CD4-positive, alpha-beta T cell (primary cell): ENCODE measurements at regions not wholly inside any gene's neighbourhood (a gene's known extent, or its start where the extent isn't known, plus 50 kb on each side); places are given as distances from the start of the nearest gene placed in this dataset.

Source experiments
- ATAC-seq: fragments of 200-7000 bp; cut with Tn5 transposase; one replicate; pipeline ENCODE4 v1.10.0; 2022; ENCODE audit warnings: mild to moderate bottlenecking; ENCODE audit not compliant: poor library complexity
- CTCF ChIA-PET: fragments of 350-600 bp; sonication (Branson Sonifier 250); formaldehyde crosslinking; loops from one replicate; lab custom pipeline; 2021; ENCODE audit warnings: antibody characterized with exemption, inconsistent platforms; lab: Charles Lee
- POLR2A ChIA-PET: fragments of 350-600 bp; sonication (Branson Sonifier 250); formaldehyde crosslinking; loops from one replicate; lab custom pipeline; 2021; ENCODE audit warnings: antibody characterized with exemption, inconsistent platforms; lab: Charles Lee
- DNase-seq, 14 experiments: peaks; one replicate each; pipeline ENCODE4 v3.0.0-alpha.2; 2013 to 2020; ENCODE audit warnings: mixed read lengths in 2 of 14
- H3K27ac ChIP-seq, 2 donors: one replicate each; pipeline versions ENCODE4 v1.5.1 to v1.7.0; 2013; ENCODE audit warnings: low read length in 2 of 2, low read depth in 1 of 2, mild to moderate bottlenecking in 1 of 2
- H3K27me3 ChIP-seq, 2 experiments: 1 replicate in 1 of 2; 2 replicates in 1 of 2; pipeline versions ENCODE4 v1.6.1 to v1.7.0; 2013; ENCODE audit warnings: low read length in 2 of 2, control low read depth in 1 of 2, mild to moderate bottlenecking in 1 of 2, moderate library complexity in 1 of 2; ENCODE audit not compliant: insufficient read depth in 2 of 2, control insufficient read depth in 1 of 2
- H3K36me3 ChIP-seq: one replicate; pipeline ENCODE4 v1.6.1; 2013; ENCODE audit warnings: low read length, control low read depth; ENCODE audit not compliant: insufficient read depth
- H3K4me1 ChIP-seq: one replicate; pipeline ENCODE4 v1.6.1; 2013; ENCODE audit warnings: low read length, control low read depth; ENCODE audit not compliant: insufficient read depth
- H3K4me3 ChIP-seq: one replicate; pipeline ENCODE4 v1.5.1; 2013; ENCODE audit warnings: mild to moderate bottlenecking, low read length, moderate library complexity
- H3K9me3 ChIP-seq, 2 experiments: 1 replicate in 1 of 2; 2 replicates in 1 of 2; pipeline versions ENCODE4 v1.6.1 to v1.7.0; 2013; ENCODE audit warnings: low read length in 2 of 2, mild to moderate bottlenecking in 2 of 2, control low read depth in 1 of 2, moderate library complexity in 1 of 2; ENCODE audit not compliant: control insufficient read depth in 1 of 2, insufficient read depth in 1 of 2
- H3K27ac Mint-ChIP-seq: one replicate; pipeline ENCODE4 v1.8.0; 2020; ENCODE audit warnings: mixed read lengths
- H3K27me3 Mint-ChIP-seq: one replicate; pipeline ENCODE4 v1.8.0; 2021; ENCODE audit warnings: mixed read lengths
- H3K36me3 Mint-ChIP-seq: one replicate; pipeline ENCODE4 v1.8.0; 2021; ENCODE audit warnings: low read depth, mixed read lengths
- H3K4me1 Mint-ChIP-seq: one replicate; pipeline ENCODE4 v1.8.0; 2021; ENCODE audit warnings: low read depth, mixed read lengths
- H3K4me3 Mint-ChIP-seq: one replicate; pipeline ENCODE4 v1.8.0; 2020; ENCODE audit warnings: mild to moderate bottlenecking, mixed read lengths
- H3K9me3 Mint-ChIP-seq: one replicate; pipeline ENCODE4 v1.8.0; 2020; ENCODE audit warnings: mixed read lengths
- intact Hi-C, 2 experiments: fragments of 100-400 bp; cut with DNase I in 1 of 2; cut with micrococcal nuclease in 1 of 2; formaldehyde crosslinking; loops; one replicate each; pipeline versions ENCODE4 v1.15.1 to v1.9.0; 2023 to 2025; cut with DNase I, micrococcal nuclease
- TF ChIP-seq, protein P1 (sequence below): fragments of 200-600 bp; IDR thresholded peaks from one replicate; pipeline ENCODE4 v1.8.0; 2022; ENCODE audit warnings: antibody characterized with exemption, mild to moderate bottlenecking

DNA sequence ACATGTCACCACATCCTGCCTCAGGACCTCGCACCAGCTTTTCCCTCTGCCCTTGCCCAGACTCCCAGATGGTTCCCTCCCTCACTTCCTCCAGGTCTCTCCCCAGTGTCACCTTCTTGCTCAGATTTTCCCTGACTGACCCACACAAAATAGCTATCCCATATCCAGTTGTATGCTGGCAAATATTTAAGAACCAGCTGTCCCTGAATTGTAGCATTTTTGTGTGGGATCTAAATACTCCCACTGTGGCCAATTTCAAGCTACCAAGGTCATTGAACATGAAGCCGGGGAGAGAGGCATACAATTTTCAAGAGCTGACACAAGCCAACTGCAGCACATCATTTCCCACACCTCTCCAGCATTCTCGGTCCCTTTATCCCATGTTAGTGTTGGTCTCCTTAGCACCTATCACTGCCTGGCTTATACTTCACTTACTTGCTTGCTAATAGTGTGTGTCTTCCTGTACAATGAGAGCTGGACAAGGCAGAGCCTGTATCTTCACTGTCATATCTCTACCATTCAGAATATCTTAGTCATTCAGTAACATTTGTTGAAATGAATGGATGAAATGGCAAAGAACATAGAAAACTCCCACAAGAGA is 101.3 kb upstream of the CTNNB1 start:
- no peak overlapping the region for H3K4me3 Mint-ChIP-seq
- H3K36me3 Mint-ChIP-seq = no peaks in the 10 kb centered on the region
- ChIA-PET CTCF (no interaction called here), POLR2A (no interaction called here)
- TF ChIP-seq, protein P1, sequence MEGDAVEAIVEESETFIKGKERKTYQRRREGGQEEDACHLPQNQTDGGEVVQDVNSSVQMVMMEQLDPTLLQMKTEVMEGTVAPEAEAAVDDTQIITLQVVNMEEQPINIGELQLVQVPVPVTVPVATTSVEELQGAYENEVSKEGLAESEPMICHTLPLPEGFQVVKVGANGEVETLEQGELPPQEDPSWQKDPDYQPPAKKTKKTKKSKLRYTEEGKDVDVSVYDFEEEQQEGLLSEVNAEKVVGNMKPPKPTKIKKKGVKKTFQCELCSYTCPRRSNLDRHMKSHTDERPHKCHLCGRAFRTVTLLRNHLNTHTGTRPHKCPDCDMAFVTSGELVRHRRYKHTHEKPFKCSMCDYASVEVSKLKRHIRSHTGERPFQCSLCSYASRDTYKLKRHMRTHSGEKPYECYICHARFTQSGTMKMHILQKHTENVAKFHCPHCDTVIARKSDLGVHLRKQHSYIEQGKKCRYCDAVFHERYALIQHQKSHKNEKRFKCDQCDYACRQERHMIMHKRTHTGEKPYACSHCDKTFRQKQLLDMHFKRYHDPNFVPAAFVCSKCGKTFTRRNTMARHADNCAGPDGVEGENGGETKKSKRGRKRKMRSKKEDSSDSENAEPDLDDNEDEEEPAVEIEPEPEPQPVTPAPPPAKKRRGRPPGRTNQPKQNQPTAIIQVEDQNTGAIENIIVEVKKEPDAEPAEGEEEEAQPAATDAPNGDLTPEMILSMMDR = no peak
- H3K27me3 Mint-ChIP-seq = no peaks in the 10 kb centered on the region
- Histone ChIP-seq H3K27ac (no peak overlapping the region), H3K4me3 (no peak overlapping the region), H3K36me3 (no peaks in the 10 kb centered on the region), H3K4me1 (no peaks in the 10 kb centered on the region), H3K27me3 (no peaks in the 10 kb centered on the region), H3K9me3 (no peaks in the 10 kb centered on the region)
- intact Hi-C loops = no loop called here
- H3K27ac Mint-ChIP-seq = no peak overlapping the region
- ATAC-seq (no peak), DNase-seq (no peak)
- H3K9me3 Mint-ChIP-seq = no peaks in the 10 kb centered on the region
- H3K4me1 Mint-ChIP-seq = no peaks in the 10 kb centered on the region

DNA sequence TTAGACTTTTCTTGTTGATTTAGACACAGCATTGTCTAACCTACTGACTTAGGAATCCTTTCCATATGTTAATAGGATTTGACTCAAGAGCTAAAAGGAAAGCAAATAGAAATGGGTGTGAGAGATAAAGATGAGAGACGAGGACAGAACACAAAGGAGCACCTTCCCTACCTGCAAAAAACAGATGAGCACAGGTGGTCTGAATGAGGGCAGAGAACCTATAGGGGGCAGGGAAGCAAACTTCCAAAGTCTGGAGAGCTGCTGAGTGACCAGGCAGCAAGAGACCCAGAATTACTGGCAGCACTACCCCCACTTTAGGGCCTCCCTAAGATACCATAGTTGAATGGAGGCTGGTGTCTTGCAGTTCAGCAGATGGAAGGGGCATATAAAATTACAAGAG is 98.1 kb upstream of the CTNNB1 start:
- no peaks in the 10 kb centered on the region for H3K4me1 ChIP-seq
- no peak for ATAC-seq
- CTCF ChIA-PET = no interaction called here

GRCh38 chr3:41102053-41102556 is 97.2 kb upstream of the CTNNB1 start:
- Mint-ChIP-seq H3K27ac (no peak overlapping the region), H3K9me3 (no peaks in the 10 kb centered on the region), H3K27me3 (no peaks in the 10 kb centered on the region), H3K4me3 (no peak overlapping the region), H3K4me1 (no peaks in the 10 kb centered on the region), H3K36me3 (no peaks in the 10 kb centered on the region)
- Histone ChIP-seq H3K4me3 (no peak overlapping the region), H3K27ac (no peak overlapping the region), H3K9me3 (no peaks in the 10 kb centered on the region), H3K36me3 (no peaks in the 10 kb centered on the region), H3K4me1 (no peaks in the 10 kb centered on the region), H3K27me3 (no peaks in the 10 kb centered on the region)
- ChIA-PET CTCF (no interaction called here), POLR2A (no interaction called here)
- TF ChIP-seq, protein P1 = no peak
- DNase-seq = no peak
- intact Hi-C loops = no loop called here
- no peak for ATAC-seq

More for the DNA sequence above, 98.1 kb upstream of the CTNNB1 start:
- no peaks in the 10 kb centered on the region for H3K9me3 Mint-ChIP-seq
- no peak overlapping the region for H3K27ac ChIP-seq
- DNase-seq = no peak
- intact Hi-C loops = no loop called here
- no peak overlapping the region for H3K27ac Mint-ChIP-seq
- TF ChIP-seq, protein P1 = no peak
- H3K4me1 Mint-ChIP-seq = no peaks in the 10 kb centered on the region
- H3K4me3 ChIP-seq = no peak overlapping the region
- no peaks in the 10 kb centered on the region for H3K36me3 ChIP-seq
- POLR2A ChIA-PET = interaction anchor here (0.6 kb wide), 1 partner anchor 79 kb away, joined by 3 read pairs; no protein-coding TSS in a partner anchor
- H3K27me3 Mint-ChIP-seq = no peaks in the 10 kb centered on the region
- H3K27me3 ChIP-seq = no peaks in the 10 kb centered on the region
- no peaks in the 10 kb centered on the region for H3K9me3 ChIP-seq
- no peak overlapping the region for H3K4me3 Mint-ChIP-seq
- H3K36me3 Mint-ChIP-seq = no peaks in the 10 kb centered on the region
